IPS-20b (cell line): ENCODE measurements at regions not wholly inside any gene's neighbourhood (a gene's known extent, or its start where the extent isn't known, plus 50 kb on each side); places are given as distances from the start of the nearest gene placed in this dataset.

ENCODE experiments used
- H3K27ac ChIP-seq: one replicate; pipeline ENCODE4 v1.5.1; 2013; ENCODE audit warnings: low read length
- H3K27me3 ChIP-seq: 2 replicates; pipeline ENCODE4 v1.6.1; 2013; ENCODE audit warnings: mild to moderate bottlenecking, low read length, inconsistent platforms; ENCODE audit not compliant: insufficient read depth
- H3K36me3 ChIP-seq: 2 replicates; pipeline ENCODE4 v1.6.1; 2013; ENCODE audit warnings: low read depth, mild to moderate bottlenecking, inconsistent platforms, low read length, moderate library complexity; ENCODE audit not compliant: insufficient read depth
- H3K4me1 ChIP-seq: 2 replicates; pipeline ENCODE4 v1.6.1; 2013; ENCODE audit warnings: mild to moderate bottlenecking, control low read depth, inconsistent platforms, low read length, moderate library complexity; ENCODE audit not compliant: insufficient read depth
- H3K4me3 ChIP-seq: 2 replicates; pipeline ENCODE4 v1.5.1; 2013; ENCODE audit warnings: mild to moderate bottlenecking, low read length, inconsistent platforms
- H3K9ac ChIP-seq: 2 replicates; pipeline ENCODE4 v1.6.1; 2013; ENCODE audit warnings: low read depth, mild to moderate bottlenecking, inconsistent platforms, low read length, moderate library complexity
- H3K9me3 ChIP-seq: 2 replicates; pipeline ENCODE4 v1.6.1; 2013; ENCODE audit warnings: mild to moderate bottlenecking, low read depth, low read length, inconsistent platforms; ENCODE audit not compliant: insufficient read depth

- no peaks in the 10 kb centered on the region for H3K9me3 ChIP-seq
- H3K4me1 ChIP-seq = no peaks in the 10 kb centered on the region
- no peak overlapping the region for H3K9ac ChIP-seq
- no peaks in the 10 kb centered on the region for H3K27me3 ChIP-seq
- H3K27ac ChIP-seq = no peak overlapping the region
- no peak overlapping the region for H3K4me3 ChIP-seq
- no peaks in the 10 kb centered on the region for H3K36me3 ChIP-seq
Measured at GRCh38 chr2:138853296-138853695, 73.1 kb upstream of the NXPH2 start.

DNA sequence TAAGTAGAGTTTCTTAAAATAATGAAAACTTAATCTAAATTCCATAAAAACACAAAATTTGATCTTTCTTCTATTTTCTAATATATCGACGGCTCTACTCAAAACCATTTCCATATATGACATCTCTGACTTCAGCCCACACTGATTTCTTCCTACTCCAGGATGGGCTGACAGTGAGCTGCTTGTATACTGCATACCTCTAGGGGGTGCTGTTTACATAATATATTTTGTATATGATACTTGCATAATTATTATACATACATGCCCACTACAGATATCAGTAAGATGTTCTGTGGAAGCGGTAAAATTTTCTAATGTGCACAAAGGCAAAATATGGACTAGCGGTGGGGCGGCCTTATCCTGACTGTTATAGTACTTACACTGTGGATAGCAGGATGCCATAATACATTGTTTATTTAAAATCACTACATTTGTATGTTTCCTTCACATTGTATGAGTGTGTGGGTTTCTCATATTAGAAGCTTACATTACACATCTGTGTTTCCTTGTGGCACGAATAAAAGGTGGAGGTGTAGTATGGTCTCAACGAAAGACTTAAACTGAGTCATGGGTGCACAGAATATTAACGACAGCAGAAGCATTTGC lies 66.1 kb upstream of the NXPH2 start:
- Histone ChIP-seq H3K27ac (no peak overlapping the region), H3K27me3 (no peaks in the 10 kb centered on the region), H3K4me1 (0 out of 2 replicates have a peak, but pooled peaks cover under 1% of the 10 kb centered on the region), H3K36me3 (no peaks in the 10 kb centered on the region), H3K9ac (no peak overlapping the region), H3K9me3 (no peaks in the 10 kb centered on the region), H3K4me3 (no peak overlapping the region)

DNA sequence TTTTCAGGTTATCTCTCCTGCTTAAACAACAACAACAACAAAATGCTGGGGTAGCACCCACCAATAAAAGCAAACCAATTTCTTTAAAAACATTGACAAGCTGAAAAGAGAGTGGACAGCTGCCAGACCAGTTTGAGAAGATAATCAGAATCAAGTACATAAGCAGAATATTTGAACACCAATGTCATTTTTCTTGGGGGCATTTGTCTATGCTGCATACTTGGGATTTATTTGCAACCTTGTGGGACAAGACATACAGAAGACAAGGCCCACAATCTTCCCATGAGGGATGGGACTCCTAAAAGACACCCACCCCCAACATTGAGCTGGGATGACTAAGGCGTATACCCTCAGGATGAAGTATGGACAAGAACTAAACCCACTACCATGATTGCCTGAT lies 62.2 kb upstream of the NXPH2 start:
- Histone ChIP-seq H3K4me3 (no peak overlapping the region), H3K9ac (no peak overlapping the region), H3K36me3 (no peaks in the 10 kb centered on the region), H3K4me1 (0 out of 2 replicates have a peak, but pooled peaks cover 2% of the 10 kb centered on the region), H3K9me3 (no peaks in the 10 kb centered on the region), H3K27me3 (no peaks in the 10 kb centered on the region), H3K27ac (no peak overlapping the region)

GRCh38 chr2:138841459-138841858 lies 61.3 kb upstream of the NXPH2 start:
- Histone ChIP-seq H3K36me3 (no peaks in the 10 kb centered on the region), H3K4me1 (0 out of 2 replicates have a peak, but pooled peaks cover 2% of the 10 kb centered on the region), H3K4me3 (no peak overlapping the region), H3K27ac (no peak overlapping the region), H3K9me3 (no peaks in the 10 kb centered on the region), H3K27me3 (no peaks in the 10 kb centered on the region), H3K9ac (no peak overlapping the region)

DNA sequence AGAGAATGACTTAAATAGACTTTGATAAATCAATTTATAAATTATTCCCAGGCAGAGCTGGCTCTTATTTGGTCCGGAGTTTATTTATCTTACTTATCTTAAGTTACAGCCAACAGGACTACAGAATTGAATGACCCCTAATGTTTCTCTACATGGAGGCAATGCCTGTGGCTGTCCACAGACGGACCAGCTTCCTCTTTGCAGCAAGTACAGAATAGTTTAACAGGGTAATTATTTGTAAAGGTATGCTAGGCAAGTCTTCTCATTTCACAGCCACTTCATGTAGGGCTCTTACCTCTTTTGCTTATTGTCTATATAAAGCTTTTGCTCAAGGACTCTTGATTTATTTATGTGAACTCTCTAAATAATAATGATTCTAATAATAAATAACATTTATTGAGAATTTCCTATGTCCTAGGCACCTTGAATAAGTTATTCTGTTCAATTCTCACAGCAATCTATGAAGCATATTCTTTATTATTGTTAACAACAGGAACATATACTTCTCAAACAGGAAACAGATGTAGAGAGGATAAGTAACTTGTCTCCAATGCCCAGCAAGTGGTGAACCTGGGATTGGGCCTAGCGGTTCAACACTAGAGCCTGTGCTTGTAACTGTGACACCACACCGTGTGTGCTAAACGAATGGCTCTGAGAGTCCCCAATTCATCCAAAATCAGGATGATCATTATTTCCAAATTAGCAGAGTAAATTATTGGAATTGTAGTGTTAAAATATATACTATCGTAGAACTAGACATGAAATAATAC lies 58.8 kb upstream of the NXPH2 start:
- H3K4me1 ChIP-seq = 0 out of 2 replicates have a peak, but pooled peaks cover 2% of the 10 kb centered on the region
- H3K27me3 ChIP-seq = no peaks in the 10 kb centered on the region
- no peaks in the 10 kb centered on the region for H3K9me3 ChIP-seq
- H3K4me3 ChIP-seq = no peak overlapping the region
- no peak overlapping the region for H3K27ac ChIP-seq
- no peaks in the 10 kb centered on the region for H3K36me3 ChIP-seq
- H3K9ac ChIP-seq = no peak overlapping the region

DNA sequence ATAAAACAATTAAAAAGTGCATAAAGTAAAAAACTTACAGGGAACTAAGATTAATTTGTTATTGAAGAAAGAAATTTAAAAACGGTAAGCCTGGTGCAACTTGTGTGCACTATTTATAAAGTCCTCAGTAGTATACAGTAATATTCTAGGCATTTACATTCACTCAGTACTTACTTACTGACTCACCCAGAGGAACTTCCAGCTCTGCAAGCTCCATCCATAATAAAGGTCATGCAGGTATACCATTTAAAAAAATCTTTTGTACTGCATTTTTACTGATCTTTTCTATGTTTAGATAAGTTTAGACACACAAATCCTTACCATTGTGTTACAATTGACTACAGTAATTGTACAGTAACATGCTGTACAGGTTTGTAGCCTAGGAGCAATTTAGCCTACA lies 51.5 kb upstream of the NXPH2 start:
- Histone ChIP-seq H3K27ac (no peak overlapping the region), H3K36me3 (no peaks in the 10 kb centered on the region), H3K4me1 (no peaks in the 10 kb centered on the region), H3K4me3 (no peak overlapping the region), H3K27me3 (no peaks in the 10 kb centered on the region), H3K9me3 (no peaks in the 10 kb centered on the region), H3K9ac (no peak overlapping the region)

- no peaks in the 10 kb centered on the region for H3K4me1 ChIP-seq
- H3K27ac ChIP-seq = no peak overlapping the region
- H3K4me3 ChIP-seq = no peak overlapping the region
- no peaks in the 10 kb centered on the region for H3K27me3 ChIP-seq
- no peaks in the 10 kb centered on the region for H3K9me3 ChIP-seq
- no peaks in the 10 kb centered on the region for H3K36me3 ChIP-seq
- H3K9ac ChIP-seq = no peak overlapping the region
Measured at GRCh38 chr2:138831154-138831553, 51.0 kb upstream of the NXPH2 start.

- Histone ChIP-seq H3K36me3 (no peaks in the 10 kb centered on the region), H3K4me1 (no peaks in the 10 kb centered on the region), H3K27ac (no peak overlapping the region), H3K4me3 (no peak overlapping the region), H3K27me3 (no peaks in the 10 kb centered on the region), H3K9ac (no peak overlapping the region), H3K9me3 (no peaks in the 10 kb centered on the region)
Measured at GRCh38 chr2:138830547-138830946, 50.4 kb upstream of the NXPH2 start.
